ENCODE measurements at regions not wholly inside any gene's neighbourhood (a gene's known extent, or its start where the extent isn't known, plus 50 kb on each side); places are given as distances from the start of the nearest gene placed in this dataset.

DNA sequence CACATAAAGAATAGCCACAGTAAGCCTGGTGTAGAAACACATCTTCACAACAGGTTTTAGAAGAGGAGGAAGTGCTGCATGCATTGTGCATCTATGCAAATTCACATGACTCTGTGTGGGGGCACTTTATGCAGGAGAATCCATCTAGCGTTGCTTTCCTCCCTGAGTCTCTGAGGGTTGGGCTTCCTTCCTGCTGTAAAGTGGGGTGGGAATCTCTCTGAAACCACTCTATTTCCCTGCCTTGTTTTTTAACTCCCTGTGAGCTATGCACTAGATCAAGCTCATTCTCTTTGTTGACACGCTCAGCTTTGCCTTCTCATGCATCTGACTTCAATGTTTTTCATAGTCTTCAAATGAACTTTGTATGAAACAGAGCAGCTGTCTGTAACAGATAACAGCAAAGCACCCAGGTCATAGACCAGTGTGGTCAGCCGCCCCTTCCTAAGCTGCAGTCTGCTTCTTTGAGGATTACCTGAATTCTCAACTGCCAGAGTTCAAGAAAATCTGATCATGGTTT lies 102.7 kb upstream of the DPH5 start:
- intact Hi-C loops (cut with micrococcal nuclease), result loop anchor here (1.0 to 2.0 kb wide), 2 partner anchors 8 to 201 kb away; no protein-coding TSS in a partner anchor

GRCh38 chr1:101124405-101124804 lies 98.8 kb upstream of the DPH5 start:
- intact Hi-C loops (cut with micrococcal nuclease), result no loop called here

DNA sequence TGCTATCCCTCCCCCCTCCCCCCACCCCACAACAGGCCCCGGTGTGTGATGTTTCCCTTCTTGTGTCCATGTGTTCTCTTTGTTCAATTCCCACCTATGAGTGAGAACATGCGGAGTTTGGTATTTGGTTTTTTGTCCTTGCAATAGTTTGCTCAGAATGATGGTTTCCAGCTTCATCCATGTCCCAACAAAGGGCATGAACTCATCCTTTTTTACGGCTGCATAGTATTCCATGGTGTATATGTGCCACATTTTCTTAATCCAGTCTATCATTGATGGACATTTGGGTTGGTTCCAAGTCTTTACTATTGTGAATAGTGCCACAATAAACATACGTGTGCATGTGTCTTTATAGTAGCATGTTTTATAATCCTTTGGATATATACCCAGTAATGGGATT lies 98.3 kb upstream of the DPH5 start:
- intact Hi-C loops (cut with micrococcal nuclease), result loop anchor here (2.0 kb wide), 1 partner anchor 43 kb away; no protein-coding TSS in a partner anchor

- intact Hi-C loops (cut with micrococcal nuclease), result loop anchor here (1.0 to 2.0 kb wide), 2 partner anchors 10 to 42 kb away; no protein-coding TSS in a partner anchor
Measured at GRCh38 chr1:101122452-101123166, 97.0 kb upstream of the DPH5 start.

DNA sequence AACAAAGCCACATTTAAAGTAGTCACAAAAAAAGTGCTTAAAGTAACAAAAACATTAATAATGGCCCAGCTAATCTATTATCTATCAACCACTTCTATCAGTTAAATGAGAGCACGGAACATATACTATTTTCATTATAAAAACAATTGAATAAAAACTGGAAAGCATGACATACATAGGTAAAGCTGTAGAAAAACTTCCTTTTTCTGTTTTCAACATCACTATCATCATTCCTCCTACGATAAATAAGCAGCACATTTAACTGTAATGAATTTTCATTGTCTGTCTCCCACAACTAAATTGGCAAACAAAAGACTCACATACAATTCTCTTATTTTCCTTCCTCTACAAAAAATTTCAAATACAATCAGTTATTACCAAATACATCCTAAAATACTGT lies 96.4 kb upstream of the DPH5 start:
- intact Hi-C loops (cut with micrococcal nuclease), result loop anchor here (1.0 to 2.0 kb wide), 3 partner anchors 10 to 57 kb away; no protein-coding TSS in a partner anchor

DNA sequence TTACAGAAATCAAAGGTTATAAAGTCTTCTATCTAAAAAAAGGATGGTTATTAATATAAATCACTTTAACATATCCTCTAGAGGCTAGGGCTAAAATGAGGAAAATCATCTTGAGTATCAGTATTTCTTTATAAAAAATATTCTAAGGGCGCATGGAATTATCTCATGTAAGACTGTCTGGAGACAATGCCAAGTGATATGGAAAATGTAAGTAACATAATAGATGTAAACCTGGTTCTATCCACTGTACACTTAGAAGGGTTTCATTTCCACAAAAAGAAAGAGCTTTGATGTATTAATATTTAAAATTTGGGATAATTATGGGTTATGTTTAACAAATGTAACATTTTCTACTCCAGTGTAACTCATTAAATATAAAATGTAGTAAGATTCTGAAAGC lies 95.9 kb upstream of the DPH5 start:
- intact Hi-C loops (cut with micrococcal nuclease), result loop anchor here (2.0 kb wide), 1 partner anchor 57 kb away; no protein-coding TSS in a partner anchor

DNA sequence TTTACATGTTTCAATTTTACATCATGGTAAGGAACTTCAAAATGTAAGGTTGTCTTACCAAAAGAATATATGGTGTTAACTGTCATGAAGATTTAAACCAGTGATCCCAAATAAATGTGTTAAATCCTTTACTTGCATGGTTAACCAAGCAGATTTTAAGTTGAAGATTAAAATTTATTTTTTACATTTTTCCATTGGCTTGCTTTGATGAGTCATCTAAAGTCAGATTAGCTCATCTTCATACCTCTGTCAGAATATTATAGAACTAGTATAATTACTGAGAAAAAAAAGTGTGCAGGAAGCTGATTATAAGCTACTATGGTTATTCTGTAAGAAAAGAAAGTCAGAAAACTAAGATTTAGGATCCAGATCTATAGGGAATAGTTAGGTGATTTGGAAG lies 95.3 kb upstream of the DPH5 start:
- intact Hi-C loops (cut with micrococcal nuclease), result loop anchor here (2.0 kb wide), 1 partner anchor 58 kb away; no protein-coding TSS in a partner anchor

GRCh38 chr1:101119289-101119688 lies 93.7 kb upstream of the DPH5 start:
- intact Hi-C loops (cut with micrococcal nuclease), result no loop called here

GRCh38 chr1:101116006-101116405 lies 90.4 kb upstream of the DPH5 start:
- intact Hi-C loops (cut with micrococcal nuclease), result no loop called here

DNA sequence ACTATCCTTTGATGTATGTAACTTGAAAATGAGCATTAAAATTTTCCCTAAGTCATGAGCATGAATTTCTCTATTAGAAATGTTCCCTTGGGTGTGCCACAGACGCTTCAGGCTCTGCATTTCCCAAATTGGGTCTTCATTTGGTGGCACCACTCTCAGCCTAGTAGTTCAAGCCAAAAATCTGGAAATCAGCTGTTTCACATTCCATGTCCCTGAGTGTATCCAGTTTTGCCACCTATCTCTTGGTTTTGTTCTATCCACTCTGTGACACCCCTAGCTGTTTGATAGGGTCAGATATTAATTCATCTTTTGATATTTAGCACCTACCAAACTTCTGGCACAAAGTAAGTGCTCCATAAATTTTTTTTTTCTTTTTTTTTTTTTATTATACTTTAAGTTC lies 89.5 kb upstream of the DPH5 start:
- intact Hi-C loops (cut with micrococcal nuclease), result no loop called here

DNA sequence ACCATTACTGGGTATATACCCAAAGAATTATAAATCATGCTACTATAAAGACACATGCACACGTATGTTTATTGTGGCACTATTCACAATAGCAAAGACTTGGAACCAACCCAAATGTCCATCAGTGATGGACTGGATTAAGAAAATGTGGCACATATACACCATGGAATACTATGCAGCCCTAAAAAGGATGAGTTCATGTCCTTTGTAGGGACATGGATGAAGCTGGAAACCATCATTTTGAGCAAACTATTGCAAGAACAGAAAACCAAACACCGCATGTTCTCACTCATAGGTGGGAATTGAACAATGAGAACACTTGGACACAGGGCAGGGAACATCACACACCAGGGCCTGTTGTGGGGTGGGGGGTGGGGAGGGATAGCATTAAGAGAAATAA lies 88.5 kb upstream of the DPH5 start:
- intact Hi-C loops (cut with micrococcal nuclease), result loop anchor here (5.0 kb wide), 1 partner anchor 87 kb away; the partner anchor contains the start of gene DPH5

GRCh38 chr1:101112051-101112780 lies 86.6 kb upstream of the DPH5 start:
- intact Hi-C loops (cut with micrococcal nuclease), result loop anchor here (1.0 to 5.0 kb wide), 6 partner anchors 10 to 123 kb away; partner anchors contain the start of gene DPH5

DNA sequence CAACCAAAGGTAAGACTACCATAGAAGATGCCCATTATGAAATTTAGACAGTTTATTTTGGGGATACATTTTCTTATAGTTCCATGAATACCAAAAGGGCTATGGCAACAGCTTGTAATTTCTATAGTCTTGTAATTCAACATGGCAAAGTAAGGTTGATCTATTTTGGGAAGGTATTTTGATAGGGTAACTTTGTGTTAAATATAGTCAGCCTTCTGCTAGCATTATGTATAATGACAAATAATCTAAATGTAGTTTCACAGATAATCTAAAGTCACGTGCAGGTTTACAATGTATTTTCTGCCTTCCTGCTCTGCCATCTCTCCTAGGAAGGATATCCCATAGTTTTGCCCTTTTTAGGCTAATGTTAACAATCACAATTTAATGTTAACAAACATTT lies 85.9 kb upstream of the DPH5 start:
- intact Hi-C loops (cut with micrococcal nuclease), result loop anchor here (5.0 kb wide), 1 partner anchor 84 kb away; the partner anchor contains the start of gene DPH5

DNA sequence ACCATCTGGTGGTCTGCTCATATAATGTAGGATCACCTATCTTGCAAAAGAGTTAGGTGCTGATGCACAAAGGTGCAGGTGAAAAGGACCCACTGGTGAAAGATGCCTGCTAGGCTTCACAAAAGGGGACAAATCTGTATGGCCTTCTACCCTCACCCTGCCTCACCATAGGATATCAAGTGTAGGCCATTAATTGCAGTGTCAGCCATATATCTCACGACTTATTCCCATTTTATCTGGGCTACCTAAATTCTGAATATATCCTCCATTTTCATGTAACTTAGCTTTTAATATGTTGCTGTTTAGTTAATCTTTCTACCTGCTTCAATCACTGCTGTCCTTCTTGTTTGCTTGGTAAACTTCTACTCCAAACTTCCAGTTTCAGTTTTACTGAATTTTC lies 84.2 kb upstream of the DPH5 start:
- intact Hi-C loops (cut with micrococcal nuclease), result loop anchor here (5.0 kb wide), 1 partner anchor 82 kb away; the partner anchor contains the start of gene DPH5

DNA sequence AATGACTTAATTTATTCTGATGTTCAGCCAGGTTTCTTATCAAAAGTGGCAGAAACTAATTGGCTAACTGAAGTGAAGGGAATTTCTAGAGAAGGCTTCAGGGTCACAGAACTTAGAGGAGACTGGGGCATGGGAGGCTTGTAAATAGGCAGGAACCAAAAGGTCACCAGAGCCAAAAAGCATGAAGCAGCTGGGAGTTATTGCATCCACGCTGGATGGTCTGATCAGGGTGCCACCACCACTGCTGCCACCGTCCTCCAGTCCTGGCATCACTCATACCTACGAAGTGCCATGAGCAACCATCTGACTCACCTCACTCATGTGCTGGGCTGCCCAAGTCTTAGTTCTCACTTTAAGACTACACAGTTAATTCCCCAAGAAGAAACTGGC lies 82.5 kb upstream of the DPH5 start:
- intact Hi-C loops (cut with micrococcal nuclease), result no loop called here

DNA sequence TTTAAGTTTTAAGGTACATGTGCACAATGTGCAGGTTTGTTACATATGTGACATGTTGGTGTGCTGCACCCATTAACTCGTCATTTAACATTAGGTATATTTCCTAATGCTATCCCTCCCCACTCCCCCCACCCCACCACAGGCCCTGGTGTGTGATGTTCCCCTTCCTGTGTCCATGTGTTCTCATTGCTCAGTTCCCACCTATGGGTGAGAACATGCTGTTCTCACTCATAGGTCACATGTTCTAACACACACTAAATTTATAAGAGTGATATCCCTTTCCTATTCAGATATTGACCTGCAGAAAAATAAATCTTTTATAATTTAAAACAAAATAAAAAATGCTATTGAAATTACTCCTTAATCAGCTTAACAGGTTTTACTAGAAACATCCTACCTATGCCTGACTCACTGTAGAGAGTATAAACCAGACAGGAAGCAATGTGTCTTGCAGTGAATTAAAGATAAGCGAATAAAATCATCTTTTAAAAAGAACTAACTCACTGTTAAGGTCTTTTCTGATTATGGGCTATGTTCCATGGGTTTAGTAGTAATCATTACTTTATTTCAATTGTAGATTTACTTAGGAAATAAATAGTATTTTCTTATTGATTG lies 82.0 kb upstream of the DPH5 start:
- intact Hi-C loops (cut with micrococcal nuclease), result no loop called here

- intact Hi-C loops (cut with micrococcal nuclease), result no loop called here
Measured at GRCh38 chr1:101105877-101106276, 80.3 kb upstream of the DPH5 start.

GRCh38 chr1:101102426-101103156 lies 77.0 kb upstream of the DPH5 start:
- intact Hi-C loops (cut with micrococcal nuclease), result no loop called here

DNA sequence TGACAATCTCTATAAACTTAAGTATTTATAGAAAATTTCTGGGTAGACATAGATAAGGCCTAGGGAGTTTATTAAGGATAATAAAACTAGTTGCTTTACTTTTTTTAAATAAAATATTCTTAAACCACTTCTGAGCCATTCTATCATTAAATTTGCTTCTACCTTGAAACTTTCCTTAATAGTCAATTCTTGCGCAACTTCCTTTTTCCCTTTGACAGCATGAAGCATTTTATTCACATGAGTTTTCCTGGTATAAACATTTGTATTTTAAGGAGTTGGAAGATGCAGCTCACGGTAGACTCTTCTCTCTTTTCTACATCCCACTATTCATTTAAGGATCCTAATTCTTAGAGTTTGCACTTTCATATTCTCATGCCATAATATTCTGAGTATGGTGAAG lies 75.8 kb upstream of the DPH5 start:
- intact Hi-C loops (cut with micrococcal nuclease), result no loop called here

DNA sequence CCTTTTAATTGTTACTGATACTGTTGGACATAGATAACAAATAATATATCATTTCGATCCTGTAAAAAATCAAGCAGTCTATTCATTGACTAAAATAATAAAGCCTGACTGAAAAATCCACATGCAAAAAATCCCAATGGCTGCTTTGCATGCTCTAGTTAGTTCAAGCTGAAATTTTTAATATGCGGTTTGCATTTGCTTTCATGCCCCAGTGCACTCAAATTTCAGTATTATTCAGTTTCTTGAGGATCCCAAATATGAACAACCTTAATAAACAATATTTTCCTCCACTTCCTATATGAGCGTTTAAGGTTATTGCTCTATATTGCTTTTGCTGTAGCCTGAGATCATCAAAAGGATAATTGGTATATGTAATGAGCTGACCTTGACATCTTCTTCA lies 75.1 kb upstream of the DPH5 start:
- intact Hi-C loops (cut with micrococcal nuclease), result no loop called here

- intact Hi-C loops (cut with micrococcal nuclease), result no loop called here
Measured at GRCh38 chr1:101098907-101099306, 73.3 kb upstream of the DPH5 start.
